ENCODE measurements at regions not wholly inside any gene's neighbourhood (a gene's known extent, or its start where the extent isn't known, plus 50 kb on each side); places are given as distances from the start of the nearest gene placed in this dataset.

DNA sequence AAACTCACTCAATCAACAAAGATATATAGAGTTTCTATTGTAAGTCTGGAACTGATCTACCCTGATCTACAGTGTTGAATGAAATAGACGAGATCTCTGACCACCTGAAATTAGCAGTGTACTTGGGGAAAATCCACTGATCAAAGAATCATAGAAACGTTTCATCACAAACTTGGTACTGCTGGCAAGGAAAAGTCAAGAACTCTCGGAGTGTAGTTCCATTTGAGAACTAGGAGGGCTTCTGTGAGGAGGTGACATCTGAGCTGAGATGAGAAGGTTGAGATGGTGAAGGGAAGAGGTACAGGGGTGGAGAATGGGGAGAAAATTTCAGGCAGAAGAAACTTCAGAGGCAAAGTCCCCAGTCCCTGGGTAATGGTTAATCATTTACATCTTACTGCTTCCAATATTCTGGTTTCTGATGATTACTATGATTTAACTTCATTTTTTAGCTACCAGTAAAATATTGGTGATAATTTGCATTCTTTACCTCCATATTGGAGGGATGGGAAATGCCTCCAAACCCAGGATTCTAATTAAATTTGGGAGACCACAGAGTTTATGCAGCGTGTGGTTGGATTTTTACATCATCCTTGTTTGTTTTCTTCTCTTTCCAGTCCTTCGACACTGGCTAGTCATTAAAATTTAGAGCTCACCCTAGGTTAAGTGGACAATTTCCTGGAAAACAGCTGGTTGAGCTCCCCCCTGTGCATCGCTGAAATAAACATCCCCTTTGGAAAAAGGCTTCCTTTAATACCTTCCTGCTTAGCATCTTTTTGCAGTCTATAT, 191.9 kb downstream of the BCAS1 start:
- Histone ChIP-seq H3K4me1 (ENCODE audit: insufficient read depth, low read length) (no peaks in the 10 kb centered on the region), H2AFZ (ENCODE audit: low read depth, low read length) (no peak overlapping the region), H3K27me3 (ENCODE audit: insufficient read depth, low read length) (no peaks in the 10 kb centered on the region), H3K36me3 (ENCODE audit: insufficient read depth, low read length) (no peaks in the 10 kb centered on the region), H3K4me3 (ENCODE audit: low read length) (no peak overlapping the region), H3K9me3 (ENCODE audit: low read length) (no peaks in the 10 kb centered on the region)

DNA sequence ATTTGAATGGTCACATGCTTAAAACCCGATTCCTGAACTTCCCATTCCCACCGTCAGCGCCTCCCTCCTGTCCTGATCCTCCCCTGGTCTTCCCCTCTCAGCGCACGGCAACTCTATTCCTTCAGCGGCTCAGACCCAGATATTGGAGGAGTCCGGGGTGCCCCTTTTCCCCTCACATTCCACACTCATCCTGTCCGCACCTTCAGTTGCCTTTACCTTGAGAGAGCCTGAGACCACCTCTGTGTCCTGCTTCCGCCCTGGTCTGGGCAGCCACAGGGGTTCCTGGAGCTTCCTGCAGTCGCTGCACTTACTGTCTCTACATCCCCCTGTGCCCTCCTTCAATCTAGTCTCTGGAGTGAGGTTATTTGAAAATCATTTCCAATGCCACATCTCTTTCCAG, 193.4 kb downstream of the BCAS1 start:
- H3K4me3 ChIP-seq (ENCODE audit: low read length) = no peak overlapping the region
- no peaks in the 10 kb centered on the region for H3K36me3 ChIP-seq (ENCODE audit: insufficient read depth, low read length)
- peaks cover 7% of the 10 kb centered on the region for H3K4me1 ChIP-seq (ENCODE audit: insufficient read depth, low read length)
- H3K27me3 ChIP-seq (ENCODE audit: insufficient read depth, low read length) = no peaks in the 10 kb centered on the region
- no peak overlapping the region for H2AFZ ChIP-seq (ENCODE audit: low read depth, low read length)
- no peaks in the 10 kb centered on the region for H3K9me3 ChIP-seq (ENCODE audit: low read length)

GRCh38 chr20:53876470-53876869, 193.9 kb downstream of the BCAS1 start:
- H2AFZ ChIP-seq (ENCODE audit: low read depth, low read length) = no peak overlapping the region
- H3K9me3 ChIP-seq (ENCODE audit: low read length) = no peaks in the 10 kb centered on the region
- H3K36me3 ChIP-seq (ENCODE audit: insufficient read depth, low read length) = no peaks in the 10 kb centered on the region
- H3K4me1 ChIP-seq (ENCODE audit: insufficient read depth, low read length) = peaks cover 10% of the 10 kb centered on the region
- no peak overlapping the region for H3K4me3 ChIP-seq (ENCODE audit: low read length)
- H3K27me3 ChIP-seq (ENCODE audit: insufficient read depth, low read length) = no peaks in the 10 kb centered on the region

- no peaks in the 10 kb centered on the region for H3K9me3 ChIP-seq (ENCODE audit: low read length)
- no peak overlapping the region for H2AFZ ChIP-seq (ENCODE audit: low read depth, low read length)
- no peaks in the 10 kb centered on the region for H3K27me3 ChIP-seq (ENCODE audit: insufficient read depth, low read length)
- H3K4me3 ChIP-seq (ENCODE audit: low read length) = no peak overlapping the region
- H3K36me3 ChIP-seq (ENCODE audit: insufficient read depth, low read length) = no peaks in the 10 kb centered on the region
- H3K4me1 ChIP-seq (ENCODE audit: insufficient read depth, low read length) = peaks cover 12% of the 10 kb centered on the region
These were observed 194.9 kb downstream of the BCAS1 start for GRCh38 chr20:53875452-53875851.

GRCh38 chr20:53874706-53875105, 195.7 kb downstream of the BCAS1 start:
- no peak overlapping the region for H2AFZ ChIP-seq (ENCODE audit: low read depth, low read length)
- H3K36me3 ChIP-seq (ENCODE audit: insufficient read depth, low read length) = no peaks in the 10 kb centered on the region
- H3K27me3 ChIP-seq (ENCODE audit: insufficient read depth, low read length) = no peaks in the 10 kb centered on the region
- no peak overlapping the region for H3K4me3 ChIP-seq (ENCODE audit: low read length)
- H3K4me1 ChIP-seq (ENCODE audit: insufficient read depth, low read length) = peaks cover 12% of the 10 kb centered on the region
- H3K9me3 ChIP-seq (ENCODE audit: low read length) = no peaks in the 10 kb centered on the region

DNA sequence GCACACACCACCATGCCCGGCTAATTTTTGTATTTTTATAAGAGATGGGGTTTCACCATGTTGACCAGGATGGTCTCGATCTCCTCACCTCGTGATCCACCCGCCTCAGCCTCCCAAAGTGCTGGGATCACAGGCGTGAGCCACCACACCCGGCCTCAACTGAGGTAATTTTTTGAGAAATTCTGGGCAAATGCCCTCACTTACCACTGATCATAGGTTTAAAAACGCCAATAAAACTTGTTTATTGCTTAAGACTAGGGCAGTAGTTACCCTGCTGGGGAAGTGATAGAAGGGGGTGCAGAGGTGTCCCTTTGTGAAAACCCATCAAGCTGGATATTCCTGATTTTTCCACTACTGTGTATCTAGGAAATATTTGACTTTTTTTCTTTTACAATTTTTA, 196.3 kb downstream of the BCAS1 start:
- Histone ChIP-seq H3K4me1 (ENCODE audit: insufficient read depth, low read length) (peaks cover 12% of the 10 kb centered on the region), H3K4me3 (ENCODE audit: low read length) (no peak overlapping the region), H3K36me3 (ENCODE audit: insufficient read depth, low read length) (no peaks in the 10 kb centered on the region), H3K9me3 (ENCODE audit: low read length) (no peaks in the 10 kb centered on the region), H2AFZ (ENCODE audit: low read depth, low read length) (no peak overlapping the region), H3K27me3 (ENCODE audit: insufficient read depth, low read length) (no peaks in the 10 kb centered on the region)

GRCh38 chr20:53873230-53873604, 197.2 kb downstream of the BCAS1 start:
- Histone ChIP-seq H3K36me3 (ENCODE audit: insufficient read depth, low read length) (no peaks in the 10 kb centered on the region), H2AFZ (ENCODE audit: low read depth, low read length) (no peak overlapping the region), H3K4me3 (ENCODE audit: low read length) (no peak overlapping the region), H3K4me1 (ENCODE audit: insufficient read depth, low read length) (peaks cover 12% of the 10 kb centered on the region), H3K27me3 (ENCODE audit: insufficient read depth, low read length) (no peaks in the 10 kb centered on the region), H3K9me3 (ENCODE audit: low read length) (no peaks in the 10 kb centered on the region)

- peak overlapping the region; percentile 82 for H2AFZ ChIP-seq (ENCODE audit: low read depth, low read length)
- H3K4me3 ChIP-seq (ENCODE audit: low read length) = no peak overlapping the region
- no peaks in the 10 kb centered on the region for H3K27me3 ChIP-seq (ENCODE audit: insufficient read depth, low read length)
- H3K36me3 ChIP-seq (ENCODE audit: insufficient read depth, low read length) = no peaks in the 10 kb centered on the region
- no peaks in the 10 kb centered on the region for H3K9me3 ChIP-seq (ENCODE audit: low read length)
- H3K4me1 ChIP-seq (ENCODE audit: insufficient read depth, low read length) = peaks cover 16% of the 10 kb centered on the region
These were observed 197.7 kb downstream of the BCAS1 start for GRCh38 chr20:53872561-53873229.

DNA sequence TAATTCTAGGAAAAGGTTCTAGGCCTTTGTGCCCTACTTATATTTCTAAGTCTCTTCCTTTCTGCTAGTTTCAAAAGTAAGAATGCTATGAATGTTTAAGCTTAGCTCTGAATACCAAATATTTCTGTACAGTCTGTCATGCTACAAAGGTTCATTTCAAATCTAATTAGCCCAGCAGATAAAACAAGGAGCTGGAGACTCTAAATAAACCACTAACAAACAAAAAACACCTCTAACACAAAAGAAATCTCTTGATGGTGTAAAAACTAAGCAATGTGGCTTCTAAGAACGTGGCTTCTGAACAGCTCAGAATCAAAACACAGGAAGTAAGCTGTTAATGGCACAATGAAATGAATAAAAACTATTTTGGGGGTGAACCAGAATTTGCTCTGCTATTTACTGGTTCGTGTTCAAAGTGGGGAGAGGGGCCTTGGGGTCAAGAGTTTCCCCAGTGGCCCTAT, 198.3 kb downstream of the BCAS1 start:
- Histone ChIP-seq H2AFZ (ENCODE audit: low read depth, low read length) (peak overlapping the region; percentile 82), H3K4me3 (ENCODE audit: low read length) (no peak overlapping the region), H3K9me3 (ENCODE audit: low read length) (no peaks in the 10 kb centered on the region), H3K36me3 (ENCODE audit: insufficient read depth, low read length) (no peaks in the 10 kb centered on the region), H3K27me3 (ENCODE audit: insufficient read depth, low read length) (no peaks in the 10 kb centered on the region), H3K4me1 (ENCODE audit: insufficient read depth, low read length) (peaks cover 21% of the 10 kb centered on the region)

DNA sequence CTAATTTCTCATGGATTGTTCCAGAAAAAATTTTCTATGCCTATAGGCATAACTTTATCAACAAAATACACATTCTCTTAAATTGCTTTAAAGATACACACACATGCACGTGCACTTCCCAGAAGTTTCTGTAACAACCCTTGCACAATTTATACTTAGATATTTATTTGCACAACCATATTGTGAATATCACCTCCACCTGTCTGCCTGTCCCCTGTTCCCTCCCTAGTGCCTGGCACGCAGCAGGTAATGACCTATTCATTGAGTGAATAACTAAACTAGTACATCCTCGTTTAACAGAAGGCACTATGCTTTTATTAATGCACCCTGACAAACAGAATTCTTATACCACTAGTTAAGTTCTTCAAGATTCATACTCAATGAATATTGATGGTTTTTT, 198.9 kb downstream of the BCAS1 start:
- no peak overlapping the region for H3K4me3 ChIP-seq (ENCODE audit: low read length)
- peak overlapping the region; percentile 82 for H2AFZ ChIP-seq (ENCODE audit: low read depth, low read length)
- H3K4me1 ChIP-seq (ENCODE audit: insufficient read depth, low read length) = peaks cover 27% of the 10 kb centered on the region

GRCh38 chr20:53870426-53871315, 199.7 kb downstream of the BCAS1 start:
- Histone ChIP-seq H3K9me3 (ENCODE audit: low read length) (no peaks in the 10 kb centered on the region), H3K27me3 (ENCODE audit: insufficient read depth, low read length) (no peaks in the 10 kb centered on the region), H3K4me3 (ENCODE audit: low read length) (no peak overlapping the region), H3K36me3 (ENCODE audit: insufficient read depth, low read length) (no peaks in the 10 kb centered on the region), H3K4me1 (ENCODE audit: insufficient read depth, low read length) (peaks cover 34% of the 10 kb centered on the region), H2AFZ (ENCODE audit: low read depth, low read length) (no peak overlapping the region)

More for the DNA sequence above, 198.9 kb downstream of the BCAS1 start:
- Histone ChIP-seq H3K27me3 (ENCODE audit: insufficient read depth, low read length) (no peaks in the 10 kb centered on the region), H3K36me3 (ENCODE audit: insufficient read depth, low read length) (no peaks in the 10 kb centered on the region), H3K9me3 (ENCODE audit: low read length) (no peaks in the 10 kb centered on the region)

DNA sequence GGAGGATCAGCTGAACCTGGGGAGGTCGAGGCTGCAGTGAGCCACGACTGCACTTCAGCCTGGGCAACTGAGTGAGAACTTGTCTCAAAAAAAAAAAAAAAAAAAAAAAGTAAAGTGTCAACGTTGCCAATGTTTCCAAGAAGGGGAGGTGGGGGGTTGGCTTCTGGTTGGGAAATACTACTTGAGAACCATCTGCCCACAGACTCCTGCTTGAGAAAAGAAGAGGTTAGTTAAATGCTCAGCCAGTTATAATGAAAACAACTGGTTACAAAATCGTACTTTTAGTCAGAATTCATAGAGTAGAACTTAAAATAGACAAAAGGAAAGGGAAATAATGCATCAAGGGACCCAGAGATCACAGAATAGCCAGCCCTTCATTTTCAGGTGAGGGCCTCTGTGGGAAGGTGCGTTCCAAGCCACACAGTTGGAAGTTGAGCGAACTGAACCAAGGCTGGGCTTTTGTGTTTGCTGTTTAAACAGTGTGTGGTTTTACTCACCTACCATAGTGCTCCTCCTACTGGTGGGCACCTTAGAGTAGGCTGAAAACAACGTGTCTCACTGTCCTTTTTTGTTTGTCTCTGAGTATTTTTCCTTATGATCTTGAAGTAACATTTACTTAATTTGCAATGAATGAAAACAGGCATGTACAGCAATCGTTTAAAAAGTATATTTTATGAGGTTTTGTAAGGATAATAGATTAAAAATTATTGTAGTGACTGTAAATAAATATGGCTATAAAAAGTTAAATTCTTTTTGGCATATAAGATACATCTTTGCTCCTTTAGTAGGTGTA, 200.7 kb downstream of the BCAS1 start:
- Histone ChIP-seq H3K4me1 (ENCODE audit: insufficient read depth, low read length) (peaks cover 39% of the 10 kb centered on the region), H2AFZ (ENCODE audit: low read depth, low read length) (no peak overlapping the region), H3K4me3 (ENCODE audit: low read length) (no peak overlapping the region), H3K27me3 (ENCODE audit: insufficient read depth, low read length) (no peaks in the 10 kb centered on the region), H3K9me3 (ENCODE audit: low read length) (no peaks in the 10 kb centered on the region), H3K36me3 (ENCODE audit: insufficient read depth, low read length) (no peaks in the 10 kb centered on the region)

Data from neuron (in vitro differentiated cells).